HG03135 (cell line): ENCODE measurements at regions not wholly inside any gene's neighbourhood (a gene's known extent, or its start where the extent isn't known, plus 50 kb on each side); places are given as distances from the start of the nearest gene placed in this dataset.
"Not testable (repeated sequence)": the region's sequence is repeated elsewhere in the genome, so short reads cannot be mapped to it uniquely, and the experiment has no call there.

Source experiments
- ATAC-seq: cut with Tn5 transposase; IDR thresholded peaks from one replicate; pipeline ENCODE4 v1.9.1; 2021; ENCODE audit warnings: mild to moderate bottlenecking, moderate library complexity; ENCODE audit not compliant: unreplicated experiment

DNA sequence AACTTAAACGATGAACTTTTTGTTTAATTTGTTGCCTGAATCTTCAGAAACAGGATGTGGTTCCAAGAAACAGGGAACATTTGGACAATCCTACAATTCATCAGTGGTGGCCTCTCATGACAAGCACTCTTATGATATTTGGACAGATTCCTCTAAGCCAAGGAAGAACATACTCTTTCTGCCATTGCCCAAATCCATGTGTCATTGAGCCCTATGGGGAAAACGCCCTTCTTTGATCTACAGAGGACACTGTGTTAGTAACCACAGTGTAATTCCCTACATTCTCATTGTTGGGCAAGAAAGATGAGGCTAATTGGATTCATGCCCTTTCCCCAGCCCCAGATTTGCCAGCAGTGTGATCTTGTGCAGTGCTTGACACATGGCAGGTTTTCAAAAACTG lies 167.7 kb upstream of the PTCH1 start:
- ATAC-seq: no peak

DNA sequence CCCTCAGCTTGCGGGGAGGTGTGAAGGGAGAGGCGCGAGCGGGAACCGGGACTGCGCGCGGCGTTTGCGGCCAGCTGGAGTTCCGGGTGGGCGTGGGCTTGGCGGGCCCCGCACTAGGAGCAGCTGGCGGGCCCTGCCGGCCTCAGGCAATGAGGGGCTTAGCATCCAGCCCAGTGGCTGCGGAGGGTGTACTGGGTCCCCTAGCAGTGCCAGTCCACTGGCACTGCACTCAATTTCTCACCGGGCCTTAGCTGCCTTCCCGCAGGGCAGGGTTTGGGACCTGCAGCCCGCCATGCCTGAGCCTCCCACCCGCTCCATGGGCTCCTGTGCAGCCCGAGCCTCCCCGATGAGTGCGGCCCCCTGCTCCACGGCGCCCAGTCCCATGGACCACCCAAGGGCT lies 163.5 kb upstream of the PTCH1 start:
- ATAC-seq: not testable (repeated sequence)

DNA sequence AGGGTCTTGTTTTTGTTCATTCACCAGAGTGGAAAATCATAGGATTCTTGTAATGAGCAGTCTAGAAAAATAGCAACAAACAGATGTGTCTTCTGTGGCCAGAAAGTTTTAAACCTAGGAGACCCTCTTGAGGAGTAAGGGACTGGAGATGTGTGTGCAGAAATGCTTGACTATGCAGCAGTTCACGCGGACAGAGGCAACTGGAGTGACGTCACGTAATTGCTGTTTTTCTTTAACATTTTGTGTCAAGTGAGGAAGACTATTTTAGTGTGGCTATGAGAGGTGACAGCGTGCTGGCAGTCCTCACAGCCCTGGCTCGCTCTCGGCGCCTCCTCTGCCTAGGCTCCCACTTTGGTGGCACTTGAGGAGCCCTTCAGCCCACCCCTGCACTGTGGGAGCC lies 163.1 kb upstream of the PTCH1 start:
- ATAC-seq: no peak

DNA sequence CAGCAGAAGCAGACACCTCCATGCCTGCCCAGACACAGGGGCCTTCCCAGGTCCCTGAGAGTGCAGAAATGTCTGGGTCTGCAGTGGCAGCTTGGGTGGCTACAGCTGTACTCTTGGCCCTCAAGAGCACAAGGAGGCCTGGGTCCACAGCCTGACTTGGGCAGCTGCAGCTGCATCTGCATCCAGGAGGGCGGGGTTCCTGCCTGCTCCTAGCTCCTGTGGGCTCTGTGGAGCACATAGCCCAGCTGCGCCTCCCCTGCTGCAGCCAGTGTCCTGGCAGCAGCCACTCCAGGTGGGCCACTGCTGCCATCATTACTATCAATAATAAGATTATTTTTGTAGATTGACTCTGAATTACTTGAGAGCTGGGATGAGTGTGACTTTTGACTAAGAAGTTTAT lies 162.0 kb upstream of the PTCH1 start:
- no peak for ATAC-seq

DNA sequence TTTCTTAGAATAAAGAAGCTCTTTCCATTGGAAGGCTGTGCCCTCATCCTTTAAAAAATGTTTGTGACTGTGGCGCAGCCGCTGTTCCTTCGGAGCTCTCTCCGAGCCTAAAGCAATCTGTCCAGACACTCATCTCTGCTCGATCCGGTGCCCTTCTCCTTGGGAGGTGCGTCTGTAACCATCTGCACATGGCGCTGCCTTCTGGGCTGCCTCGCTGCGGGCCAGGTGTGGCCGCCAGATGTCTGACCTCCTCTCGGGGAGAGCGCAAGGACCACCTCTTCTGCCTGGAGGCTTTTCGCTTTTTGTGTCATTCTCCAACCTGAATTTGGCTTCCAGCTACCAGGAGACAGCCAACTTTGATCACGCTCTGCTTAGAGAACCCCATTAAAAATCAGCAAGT lies 153.4 kb upstream of the PTCH1 start:
- no peak for ATAC-seq

DNA sequence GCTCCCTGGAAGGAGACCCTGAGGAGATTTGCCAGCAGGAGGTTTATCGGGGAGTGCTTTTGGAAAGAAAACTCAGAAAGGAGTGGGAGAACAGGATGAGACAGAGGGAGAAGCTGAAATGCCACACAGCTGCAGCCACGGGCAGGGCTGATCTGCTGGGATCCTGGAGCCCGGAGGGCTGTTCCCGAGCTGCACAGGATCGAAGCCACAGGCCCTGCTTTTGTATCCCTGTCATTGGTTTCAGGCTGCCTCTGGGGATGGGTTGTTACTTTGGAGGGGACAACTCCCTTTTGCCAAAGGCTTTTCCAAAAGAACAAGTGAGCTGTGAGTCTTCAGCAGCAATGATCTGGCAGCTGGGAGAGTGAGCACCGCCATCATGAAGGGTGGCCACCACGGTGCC lies 152.5 kb upstream of the PTCH1 start:
- no peak for ATAC-seq

- no peak for ATAC-seq
Observed at GRCh38 chr9:95667789-95668188, 151.0 kb upstream of the PTCH1 start.

DNA sequence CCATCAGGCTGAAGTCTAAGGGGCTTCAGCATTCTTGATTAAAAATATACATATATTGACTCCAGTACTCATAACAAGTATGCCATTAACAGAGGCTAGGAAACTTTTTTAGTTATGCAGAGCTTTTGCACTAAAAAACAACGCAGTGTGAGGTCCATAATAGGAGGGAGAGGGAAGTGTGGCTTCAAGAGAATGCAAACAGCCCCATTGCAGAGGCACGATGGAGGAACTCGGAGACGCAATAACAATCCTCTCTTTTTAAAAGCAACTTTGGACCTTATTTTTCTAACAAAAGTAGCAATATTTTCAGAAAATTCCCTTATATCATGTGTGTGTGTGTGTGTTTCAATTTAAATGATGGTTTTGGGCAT lies 150.0 kb upstream of the PTCH1 start:
- no peak for ATAC-seq

GRCh38 chr9:95666096-95666784 lies 149.5 kb upstream of the PTCH1 start:
- no peak for ATAC-seq

- no peak for ATAC-seq
Observed at GRCh38 chr9:95653246-95653645, 136.5 kb upstream of the PTCH1 start.

GRCh38 chr9:95650720-95651119 lies 133.9 kb upstream of the PTCH1 start:
- ATAC-seq: no peak

- no peak for ATAC-seq
Observed at GRCh38 chr9:95649801-95650213, 133.0 kb upstream of the PTCH1 start.

DNA sequence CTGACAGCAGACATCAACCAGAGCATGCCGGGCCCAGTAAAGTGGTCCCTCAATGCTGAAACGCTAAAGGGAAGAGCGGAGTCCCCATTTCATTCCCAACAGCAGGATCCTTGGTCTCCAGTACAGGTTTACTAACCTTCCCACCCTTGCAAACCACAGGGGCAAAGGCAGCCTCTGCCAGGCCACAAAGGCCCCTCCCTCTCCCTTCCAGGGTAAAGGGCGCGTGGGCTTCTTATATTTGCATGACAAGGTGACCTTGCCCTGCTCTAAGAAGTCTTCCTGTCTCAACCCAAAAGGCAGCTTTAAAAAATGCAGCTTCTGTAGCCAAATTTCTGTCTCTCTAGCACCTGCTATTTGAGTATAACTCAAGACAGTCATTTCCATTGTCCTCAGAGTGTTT lies 131.5 kb upstream of the PTCH1 start:
- no peak for ATAC-seq

- ATAC-seq: no peak
Observed at GRCh38 chr9:95645992-95646391, 129.2 kb upstream of the PTCH1 start.

GRCh38 chr9:95645579-95645978 lies 128.8 kb upstream of the PTCH1 start:
- no peak for ATAC-seq

GRCh38 chr9:95644377-95644776 lies 127.6 kb upstream of the PTCH1 start:
- ATAC-seq: no peak

DNA sequence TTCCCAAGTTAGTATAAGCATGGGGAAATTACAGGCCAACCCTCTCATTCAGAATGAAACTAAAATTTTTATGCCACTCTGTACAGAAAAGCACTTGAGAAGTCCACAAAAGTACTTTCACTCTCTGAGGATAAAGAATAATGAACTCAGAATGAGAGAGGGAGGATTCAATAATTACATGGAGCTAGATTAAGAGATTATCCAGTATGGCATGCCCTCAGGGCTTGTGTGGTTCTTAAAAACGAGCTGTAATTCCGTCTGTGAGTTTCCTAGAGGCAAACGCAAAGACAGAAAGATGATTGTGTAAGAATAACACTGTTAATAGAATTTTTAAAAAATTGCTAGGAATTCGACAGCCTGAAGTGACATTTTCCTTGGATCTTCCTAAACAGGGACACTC lies 126.8 kb upstream of the PTCH1 start:
- no peak for ATAC-seq

DNA sequence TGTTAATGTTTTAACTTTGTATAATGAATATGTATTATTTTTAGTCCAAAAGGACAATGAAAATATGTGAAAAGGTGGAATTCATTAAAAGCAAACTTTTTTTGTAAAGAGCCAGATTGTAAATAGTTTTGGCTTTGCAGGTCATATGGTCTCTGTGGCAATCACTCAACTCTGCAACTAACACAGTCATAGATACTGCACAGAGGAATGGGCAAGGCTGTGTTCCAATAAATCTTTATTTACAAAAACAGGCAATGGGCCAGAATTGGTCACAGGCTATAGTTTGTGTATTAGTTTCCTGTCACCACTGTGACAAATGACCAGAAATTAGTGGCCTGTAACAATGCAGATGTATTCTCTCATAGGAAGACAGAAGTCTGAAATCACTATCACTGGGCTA lies 125.4 kb upstream of the PTCH1 start:
- no peak for ATAC-seq

DNA sequence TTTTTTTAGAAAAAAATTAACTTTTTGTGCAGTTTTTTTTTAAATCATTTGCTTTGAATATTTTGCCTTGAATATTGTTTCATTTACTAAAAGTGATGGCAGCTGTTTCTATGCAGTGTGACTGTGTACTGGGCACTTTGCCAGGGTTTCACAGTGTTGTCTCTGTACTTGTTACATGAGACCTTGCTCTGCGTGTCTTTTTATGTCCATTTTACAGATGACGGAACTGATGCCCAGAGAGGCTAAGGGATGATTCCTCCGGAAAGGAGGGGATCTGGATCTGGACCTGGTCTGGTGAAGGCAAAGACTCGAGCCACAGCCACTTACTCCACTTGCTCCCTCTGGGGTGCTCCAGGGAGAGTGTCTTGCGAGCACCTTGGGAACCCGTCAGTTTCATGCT lies 124.8 kb upstream of the PTCH1 start:
- ATAC-seq: no peak

- no peak for ATAC-seq
Observed at GRCh38 chr9:95640336-95640735, 123.6 kb upstream of the PTCH1 start.

GRCh38 chr9:95635986-95636671 lies 119.4 kb upstream of the PTCH1 start:
- no peak for ATAC-seq

DNA sequence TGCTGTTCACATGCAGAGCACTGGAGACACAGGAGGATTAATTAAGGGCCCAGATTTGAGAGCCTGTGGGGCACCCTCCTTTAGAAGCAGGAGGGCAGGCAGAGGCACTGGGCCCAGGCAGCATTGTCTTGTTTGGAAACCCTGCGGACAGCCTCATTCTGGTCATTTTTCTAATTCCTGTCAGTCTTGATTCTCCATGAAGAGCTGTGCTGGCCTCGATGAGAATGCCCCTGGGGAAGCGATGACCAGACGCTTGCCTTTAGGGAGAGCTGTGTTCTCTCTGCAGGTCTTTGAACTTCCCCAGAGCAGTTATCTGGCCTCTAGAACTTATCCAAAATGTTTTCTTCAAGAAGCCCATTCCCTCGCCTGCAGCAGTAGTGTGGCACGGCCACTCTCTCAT lies 117.8 kb upstream of the PTCH1 start:
- ATAC-seq: no peak

- ATAC-seq: no peak
Observed at GRCh38 chr9:95634114-95634513, 117.3 kb upstream of the PTCH1 start.
